ENCODE measurements at regions not wholly inside any gene's neighbourhood (a gene's known extent, or its start where the extent isn't known, plus 50 kb on each side); places are given as distances from the start of the nearest gene placed in this dataset.

DNA sequence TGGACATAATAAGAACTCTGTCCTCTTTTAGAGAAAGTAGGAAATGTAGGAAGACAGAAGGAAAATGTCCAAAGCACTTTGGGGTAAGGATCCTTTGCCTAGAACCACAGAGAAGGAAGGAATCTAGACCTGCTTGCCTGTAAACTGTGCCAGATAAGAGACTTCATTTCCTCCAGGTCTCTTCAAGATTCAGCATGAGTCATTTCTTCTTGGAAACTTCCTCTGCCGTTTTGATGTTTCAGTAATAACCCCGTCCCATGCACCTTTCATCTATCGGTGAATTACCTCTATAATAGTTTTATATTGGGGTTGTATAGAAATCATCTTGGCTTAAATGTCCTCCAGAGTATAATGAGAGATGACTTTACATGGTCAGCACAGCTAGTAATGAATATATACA lies 63.2 kb upstream of the LRATD1 start:
- Mint-ChIP-seq H3K27ac (no peak overlapping the region), H3K27me3 (no peaks in the 10 kb centered on the region), H3K4me3 (no peak overlapping the region), H3K36me3 (ENCODE audit: low read depth) (no peaks in the 10 kb centered on the region), H3K4me1 (no peaks in the 10 kb centered on the region), H3K9me3 (no peaks in the 10 kb centered on the region)
- DNase-seq: no peak
- intact Hi-C loops (cut with micrococcal nuclease): no loop called here

DNA sequence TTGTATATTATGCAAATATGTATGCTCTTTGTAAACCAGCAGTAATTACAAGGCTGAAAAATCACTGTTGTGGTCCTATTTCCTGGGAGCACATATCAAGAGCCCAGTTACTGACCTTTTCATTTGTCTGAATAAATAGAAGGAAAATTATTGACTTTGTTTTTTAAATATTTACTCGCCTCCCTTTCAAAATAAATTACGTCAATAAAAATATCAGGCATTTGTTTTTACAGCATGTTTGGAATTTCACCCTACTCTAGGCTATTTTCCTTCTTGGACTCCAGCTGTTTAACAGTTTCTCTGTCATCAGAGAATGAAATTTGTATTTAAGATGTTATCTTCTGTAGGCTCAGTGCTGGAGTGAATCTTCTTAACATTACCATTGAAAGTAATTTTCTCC lies 59.9 kb upstream of the LRATD1 start:
- Mint-ChIP-seq H3K4me3 (no peak overlapping the region), H3K36me3 (ENCODE audit: low read depth) (no peaks in the 10 kb centered on the region), H3K9me3 (no peaks in the 10 kb centered on the region), H3K4me1 (no peaks in the 10 kb centered on the region), H3K27ac (no peak overlapping the region), H3K27me3 (no peaks in the 10 kb centered on the region)
- no peak for DNase-seq
- intact Hi-C loops (cut with micrococcal nuclease): no loop called here

DNA sequence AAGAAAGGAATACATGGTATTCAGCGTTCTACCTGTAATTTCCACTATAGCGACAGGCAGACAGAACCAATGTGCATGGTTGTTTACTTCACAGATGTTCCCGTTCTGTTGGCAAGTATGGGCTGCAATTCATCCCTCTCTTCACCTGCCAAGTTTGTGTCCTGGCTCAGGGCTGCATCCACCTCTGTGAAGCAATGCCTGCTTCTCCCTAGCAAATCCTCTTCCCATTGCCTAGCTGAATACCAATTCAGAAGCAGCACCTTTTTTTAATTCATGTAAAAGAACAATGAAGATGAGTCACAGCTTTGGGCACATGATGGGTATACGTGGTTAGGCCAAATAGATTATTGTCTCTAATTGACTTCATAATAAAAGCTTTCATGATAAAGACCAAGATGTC lies 54.7 kb upstream of the LRATD1 start:
- intact Hi-C loops (cut with micrococcal nuclease): no loop called here

More for the DNA sequence above, 54.7 kb upstream of the LRATD1 start:
- Mint-ChIP-seq H3K27ac (no peak overlapping the region), H3K36me3 (ENCODE audit: low read depth) (no peaks in the 10 kb centered on the region), H3K4me3 (no peak overlapping the region), H3K9me3 (no peaks in the 10 kb centered on the region), H3K27me3 (no peaks in the 10 kb centered on the region), H3K4me1 (no peaks in the 10 kb centered on the region)
- DNase-seq: no peak
